DMS 273 (cell line): ENCODE measurements at regions not wholly inside any gene's neighbourhood (a gene's known extent, or its start where the extent isn't known, plus 50 kb on each side); places are given as distances from the start of the nearest gene placed in this dataset.
"Not testable (repeated sequence)": the region's sequence is repeated elsewhere in the genome, so short reads cannot be mapped to it uniquely, and the experiment has no call there.

Source experiments
- DNase-seq: peaks from one replicate; lab custom pipeline; 2025; ENCODE audit not compliant: unreplicated experiment; lab: John Stamatoyannopoulos, UW

GRCh38 chr22:15832235-15832634 is 142.4 kb downstream of the POTEH start:
- DNase-seq = not testable (repeated sequence)

GRCh38 chr22:15835729-15836128 is 145.9 kb downstream of the POTEH start:
- not testable (repeated sequence) for DNase-seq

GRCh38 chr22:15849772-15850171 is 159.9 kb downstream of the POTEH start:
- not testable (repeated sequence) for DNase-seq

GRCh38 chr22:15853716-15854373 is 164.0 kb downstream of the POTEH start:
- DNase-seq = not testable (repeated sequence)

GRCh38 chr22:15854421-15854820 is 164.6 kb downstream of the POTEH start:
- not testable (repeated sequence) for DNase-seq

GRCh38 chr22:15854978-15855377 is 165.2 kb downstream of the POTEH start:
- not testable (repeated sequence) for DNase-seq

- DNase-seq = not testable (repeated sequence)
These were observed 191.1 kb downstream of the POTEH start for GRCh38 chr22:15880926-15881325.

GRCh38 chr22:15904326-15904725 is 214.5 kb downstream of the POTEH start:
- not testable (repeated sequence) for DNase-seq

GRCh38 chr22:15911704-15912103 is 221.9 kb downstream of the POTEH start:
- DNase-seq = not testable (repeated sequence)

- DNase-seq = not testable (repeated sequence)
These were observed 229.3 kb downstream of the POTEH start for GRCh38 chr22:15919120-15919519.

- DNase-seq = not testable (repeated sequence)
These were observed 231.1 kb downstream of the POTEH start for GRCh38 chr22:15920941-15921340.

- not testable (repeated sequence) for DNase-seq
These were observed 232.3 kb downstream of the POTEH start for GRCh38 chr22:15922132-15922531.

GRCh38 chr22:15922666-15923065 is 232.8 kb downstream of the POTEH start:
- not testable (repeated sequence) for DNase-seq

- not testable (repeated sequence) for DNase-seq
These were observed 235.0 kb downstream of the POTEH start for GRCh38 chr22:15924820-15925219.

- not testable (repeated sequence) for DNase-seq
These were observed 237.3 kb downstream of the POTEH start for GRCh38 chr22:15927172-15927571.
